MM.1S (cell line): ENCODE measurements at regions not wholly inside any gene's neighbourhood (a gene's known extent, or its start where the extent isn't known, plus 50 kb on each side); places are given as distances from the start of the nearest gene placed in this dataset.
"Not testable (repeated sequence)": the region's sequence is repeated elsewhere in the genome, so short reads cannot be mapped to it uniquely, and the experiment has no call there.

Experiments
- DNase-seq: peaks from one replicate; pipeline ENCODE4 v3.0.0-alpha.2; 2015
- H2AFZ ChIP-seq: fragments of 300-600 bp; sonication (generic); 2 replicates; pipeline ENCODE4 v1.6.0; 2016; ENCODE audit warnings: antibody characterized with exemption, low read length
- H3F3A ChIP-seq: fragments of 300-600 bp; sonication (generic); 2 replicates; pipeline ENCODE4 v1.6.1; 2016; ENCODE audit warnings: mild to moderate bottlenecking, antibody characterized with exemption, low read length, moderate library complexity, mixed read lengths; ENCODE audit not compliant: insufficient read depth
- H3K27ac ChIP-seq: fragments of 300-600 bp; sonication (generic); 2 replicates; pipeline ENCODE4 v1.5.1; 2016; ENCODE audit warnings: mild to moderate bottlenecking, low read length
- H3K27me3 ChIP-seq: fragments of 300-600 bp; sonication (generic); replicated peaks from 2 replicates; pipeline ENCODE4 v1.6.0; 2016; ENCODE audit warnings: low read length; ENCODE audit not compliant: insufficient read depth
- H3K36me3 ChIP-seq: fragments of 300-600 bp; sonication (generic); replicated peaks from 2 replicates; pipeline ENCODE4 v1.6.1; 2016; ENCODE audit warnings: mild to moderate bottlenecking, low read length, mixed read lengths; ENCODE audit not compliant: insufficient read depth
- H3K4me1 ChIP-seq: fragments of 300-600 bp; sonication (generic); 2 replicates; pipeline ENCODE4 v1.6.1; 2016; ENCODE audit warnings: low read length, mixed read lengths
- H3K4me2 ChIP-seq: fragments of 300-600 bp; sonication (generic); 2 replicates; pipeline ENCODE4 v1.6.0; 2016; ENCODE audit warnings: low read depth, low read length
- H3K4me3 ChIP-seq: fragments of 300-600 bp; sonication (generic); 2 replicates; pipeline ENCODE4 v1.5.1; 2016; ENCODE audit warnings: low read length, mixed read lengths
- H3K79me2 ChIP-seq: fragments of 300-600 bp; sonication (generic); 2 replicates; pipeline ENCODE4 v1.6.1; 2016; ENCODE audit warnings: mixed run types, low read length, mixed read lengths
- H3K9ac ChIP-seq: fragments of 300-600 bp; sonication (generic); 2 replicates; pipeline ENCODE4 v1.6.1; 2016; ENCODE audit warnings: low read length, mixed read lengths
- H3K9me2 ChIP-seq: fragments of 300-600 bp; sonication (generic); replicated peaks from 2 replicates; pipeline ENCODE4 v1.6.1; 2016; ENCODE audit warnings: mild to moderate bottlenecking, low read length, mixed read lengths; ENCODE audit not compliant: insufficient read depth
- H3K9me3 ChIP-seq: fragments of 300-600 bp; sonication (generic); replicated peaks from 2 replicates; pipeline ENCODE4 v1.6.1; 2016; ENCODE audit warnings: mild to moderate bottlenecking, low read length, mixed read lengths; ENCODE audit not compliant: insufficient read depth
- H4K20me1 ChIP-seq: fragments of 300-600 bp; sonication (generic); 2 replicates; pipeline ENCODE4 v1.6.1; 2016; ENCODE audit warnings: mild to moderate bottlenecking, low read length, moderate library complexity, mixed read lengths; ENCODE audit not compliant: insufficient read depth
- CTCF ChIP-seq: fragments of 300-600 bp; sonication (generic); IDR thresholded peaks from 2 replicates; pipeline ENCODE4 v1.5.1; 2016; ENCODE audit warnings: antibody characterized with exemption, low read length, mixed read lengths
- EZH2 ChIP-seq: fragments of 300-600 bp; sonication (generic); optimal IDR thresholded peaks from 2 replicates; pipeline ENCODE3; 2017; ENCODE audit warnings: low read depth, mild to moderate bottlenecking, antibody characterized with exemption, low read length, mixed read lengths
- EZH2phosphoT487 ChIP-seq: fragments of 300-600 bp; sonication (generic); IDR thresholded peaks from 2 replicates; pipeline ENCODE4 v1.6.1; 2018; ENCODE audit warnings: antibody characterized with exemption, low read length

GRCh38 chr12:75751769-75752471, 240.5 kb upstream of the KRR1 start:
- DNase-seq = no peak
- Histone ChIP-seq H3K4me3 (no peak overlapping the region), H3K36me3 (no peaks in the 10 kb centered on the region), H3K27me3 (no peaks in the 10 kb centered on the region), H2AFZ (no peak overlapping the region), H3K79me2 (no peaks in the 10 kb centered on the region), H3K4me1 (no peaks in the 10 kb centered on the region), H3F3A (no peaks in the 10 kb centered on the region), H4K20me1 (no peaks in the 10 kb centered on the region), H3K9me2 (no peaks in the 10 kb centered on the region), H3K9me3 (no peaks in the 10 kb centered on the region), H3K27ac (no peak overlapping the region), H3K9ac (no peak overlapping the region), H3K4me2 (no peak overlapping the region)
- no peak for TF ChIP-seq CTCF
- TF ChIP-seq EZH2 = no peak
- TF ChIP-seq EZH2phosphoT487 = no peak

DNA sequence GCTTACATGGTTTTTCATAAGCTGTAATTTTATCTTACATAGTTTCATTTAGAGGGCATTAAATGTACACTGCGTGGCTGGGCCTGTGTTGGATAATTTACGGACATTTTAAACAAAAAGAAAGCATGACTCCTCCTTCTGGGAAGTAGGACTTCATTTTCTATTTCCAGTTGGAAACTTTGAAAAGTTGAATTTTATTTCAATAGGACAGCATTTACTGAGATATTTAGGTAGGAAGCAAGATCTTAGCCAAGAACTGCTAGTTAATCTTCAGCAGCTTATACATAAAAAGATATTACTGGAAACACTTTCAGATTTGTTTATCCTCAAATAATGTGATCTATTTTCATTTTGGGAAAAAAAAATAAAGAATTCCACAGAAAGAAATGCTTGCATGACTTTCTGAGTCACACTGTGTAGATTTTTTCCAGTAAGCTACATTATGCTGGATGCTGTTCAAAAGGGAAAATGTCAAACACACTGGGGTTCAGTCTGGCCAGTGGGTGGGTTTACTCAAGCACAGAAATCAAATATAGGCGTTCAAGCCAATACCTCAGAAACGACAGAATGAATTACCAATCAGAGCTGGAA, 239.4 kb upstream of the KRR1 start:
- no peaks in the 10 kb centered on the region for H4K20me1 ChIP-seq
- H3K36me3 ChIP-seq = no peaks in the 10 kb centered on the region
- no peaks in the 10 kb centered on the region for H3K27me3 ChIP-seq
- H2AFZ ChIP-seq = no peak overlapping the region
- no peak overlapping the region for H3K4me2 ChIP-seq
- H3K4me3 ChIP-seq = no peak overlapping the region
- H3K4me1 ChIP-seq = no peaks in the 10 kb centered on the region
- H3K9ac ChIP-seq = no peak overlapping the region
- no peak overlapping the region for H3K27ac ChIP-seq
- H3K79me2 ChIP-seq = no peaks in the 10 kb centered on the region
- no peaks in the 10 kb centered on the region for H3F3A ChIP-seq
- DNase-seq = no peak
- TF ChIP-seq EZH2 = no peak
- TF ChIP-seq CTCF = no peak
- TF ChIP-seq EZH2phosphoT487 = no peak
- H3K9me3 ChIP-seq = no peaks in the 10 kb centered on the region
- H3K9me2 ChIP-seq = no peaks in the 10 kb centered on the region

DNA sequence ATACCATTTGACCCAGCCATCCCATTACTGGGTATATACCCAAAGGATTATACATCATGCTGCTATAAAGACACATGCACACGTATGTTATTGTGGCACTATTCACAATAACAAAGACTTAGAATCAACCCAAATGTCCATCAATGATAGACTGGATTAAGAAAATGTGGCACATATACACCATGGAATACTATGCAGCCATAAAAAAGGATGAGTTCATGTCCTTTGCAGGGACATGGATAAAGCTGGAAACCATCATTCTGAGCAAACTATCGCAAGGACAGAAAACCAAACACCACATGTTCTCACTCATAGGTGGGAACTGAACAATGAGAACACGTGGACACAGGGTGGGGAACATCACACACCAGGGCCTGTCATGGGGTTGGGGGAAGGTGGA, 237.6 kb upstream of the KRR1 start:
- H3K79me2 ChIP-seq, H3K4me3 ChIP-seq, DNase-seq, H3K4me1 ChIP-seq, H4K20me1 ChIP-seq, H2AFZ ChIP-seq, H3K9ac ChIP-seq, H3K4me2 ChIP-seq, H3K27ac ChIP-seq, H3K36me3 ChIP-seq, H3K9me3 ChIP-seq, H3K27me3 ChIP-seq, H3F3A ChIP-seq, H3K9me2 ChIP-seq: not testable (repeated sequence)

GRCh38 chr12:75748136-75748535, 236.7 kb upstream of the KRR1 start:
- H3K36me3 ChIP-seq = no peaks in the 10 kb centered on the region
- H3K4me2 ChIP-seq = no peak overlapping the region
- no peaks in the 10 kb centered on the region for H3K79me2 ChIP-seq
- no peak overlapping the region for H3K27ac ChIP-seq
- H3K4me3 ChIP-seq = no peak overlapping the region
- no peaks in the 10 kb centered on the region for H3K9me2 ChIP-seq
- no peak for DNase-seq
- H3F3A ChIP-seq = no peaks in the 10 kb centered on the region
- no peak overlapping the region for H3K9ac ChIP-seq
- no peaks in the 10 kb centered on the region for H4K20me1 ChIP-seq
- TF ChIP-seq EZH2phosphoT487 (no peak), EZH2 (no peak), CTCF (no peak)
- H3K27me3 ChIP-seq = no peaks in the 10 kb centered on the region
- H3K9me3 ChIP-seq = no peaks in the 10 kb centered on the region
- H3K4me1 ChIP-seq = no peaks in the 10 kb centered on the region
- no peak overlapping the region for H2AFZ ChIP-seq
